Bronchial epithelial cell (primary cell): ENCODE measurements at regions not wholly inside any gene's neighbourhood (a gene's known extent, or its start where the extent isn't known, plus 50 kb on each side); places are given as distances from the start of the nearest gene placed in this dataset.
A peak's percentile ranks its signal among the peaks of the same experiment; 100 is the strongest.

Experiments
- DNase-seq: peaks from one replicate; pipeline ENCODE4 v3.0.0-alpha.2; 2010; ENCODE audit warnings: low read depth
- FAIRE-seq: peaks from 2 replicates; lab custom pipeline; 2011; peaks lifted over from hg19 to GRCh38; lab: Jason Lieb, UNC
- H3K27me3 ChIP-seq: 2 replicates; pipeline ENCODE4 v1.5.1; 2011; ENCODE audit warnings: low read length; ENCODE audit not compliant: control insufficient read depth, insufficient read depth
- H3K36me3 ChIP-seq: 2 replicates; pipeline ENCODE4 v1.5.1; 2011; ENCODE audit warnings: low read length; ENCODE audit not compliant: control insufficient read depth, insufficient read depth
- H3K4me3 ChIP-seq: 2 replicates; pipeline ENCODE4 v1.5.1; 2011; ENCODE audit warnings: mild to moderate bottlenecking, low read depth, low read length, control low read depth
- TF ChIP-seq, protein P1 (sequence below): IDR thresholded peaks from 2 replicates; pipeline ENCODE4 v1.5.1; 2011; ENCODE audit warnings: mild to moderate bottlenecking, moderate library complexity, low read length, control low read depth, inconsistent platforms; ENCODE audit not compliant: insufficient read depth, severe bottlenecking

DNA sequence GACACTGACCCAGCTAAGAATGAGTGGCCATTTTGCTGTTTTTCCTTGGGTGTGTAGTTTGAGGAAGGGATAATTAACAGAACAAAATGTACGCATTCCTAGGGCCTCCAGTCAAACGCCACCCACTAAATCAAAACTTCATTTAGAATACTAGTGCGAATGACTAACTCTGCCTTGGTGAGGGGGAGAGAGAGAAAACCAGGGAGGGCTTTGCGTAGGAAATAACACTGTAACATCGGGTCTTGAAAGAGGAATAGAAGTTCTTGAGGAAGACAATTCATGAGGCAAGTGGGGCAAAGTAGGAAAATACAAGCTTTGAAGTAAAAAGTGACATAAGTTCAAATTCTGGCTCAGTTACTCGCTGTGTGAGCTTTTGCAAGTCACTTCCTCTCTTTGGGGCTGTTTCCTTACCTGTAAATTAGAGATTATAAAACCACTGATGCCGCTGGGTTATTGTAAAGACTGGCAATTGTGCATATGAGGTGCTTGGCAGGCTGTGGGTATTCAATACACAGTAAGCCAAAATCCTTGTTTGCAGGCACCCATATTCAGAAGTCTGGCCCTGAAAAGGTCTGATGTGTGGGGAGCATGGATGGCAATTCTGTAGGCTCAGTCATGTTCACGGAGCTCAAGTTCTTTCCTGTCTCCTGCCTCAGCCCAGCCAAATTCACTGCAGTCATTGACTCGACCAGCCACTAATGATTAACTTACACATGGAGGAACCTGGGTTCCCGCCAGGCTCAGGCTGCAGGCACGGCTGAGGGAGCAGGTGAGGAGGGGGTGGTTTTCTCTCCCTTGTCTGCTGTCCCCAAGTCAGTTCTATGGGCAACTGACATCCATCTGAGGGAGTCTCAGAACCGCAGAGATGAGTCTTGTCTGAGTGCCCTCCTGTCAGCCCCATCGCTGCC lies 140.3 kb upstream of the CSF3R start:
- DNase-seq (no peak), FAIRE-seq (no peak)
- Histone ChIP-seq H3K4me3 (no peak overlapping the region), H3K27me3 (no peaks in the 10 kb centered on the region), H3K36me3 (no peaks in the 10 kb centered on the region)
- TF ChIP-seq, protein P1, sequence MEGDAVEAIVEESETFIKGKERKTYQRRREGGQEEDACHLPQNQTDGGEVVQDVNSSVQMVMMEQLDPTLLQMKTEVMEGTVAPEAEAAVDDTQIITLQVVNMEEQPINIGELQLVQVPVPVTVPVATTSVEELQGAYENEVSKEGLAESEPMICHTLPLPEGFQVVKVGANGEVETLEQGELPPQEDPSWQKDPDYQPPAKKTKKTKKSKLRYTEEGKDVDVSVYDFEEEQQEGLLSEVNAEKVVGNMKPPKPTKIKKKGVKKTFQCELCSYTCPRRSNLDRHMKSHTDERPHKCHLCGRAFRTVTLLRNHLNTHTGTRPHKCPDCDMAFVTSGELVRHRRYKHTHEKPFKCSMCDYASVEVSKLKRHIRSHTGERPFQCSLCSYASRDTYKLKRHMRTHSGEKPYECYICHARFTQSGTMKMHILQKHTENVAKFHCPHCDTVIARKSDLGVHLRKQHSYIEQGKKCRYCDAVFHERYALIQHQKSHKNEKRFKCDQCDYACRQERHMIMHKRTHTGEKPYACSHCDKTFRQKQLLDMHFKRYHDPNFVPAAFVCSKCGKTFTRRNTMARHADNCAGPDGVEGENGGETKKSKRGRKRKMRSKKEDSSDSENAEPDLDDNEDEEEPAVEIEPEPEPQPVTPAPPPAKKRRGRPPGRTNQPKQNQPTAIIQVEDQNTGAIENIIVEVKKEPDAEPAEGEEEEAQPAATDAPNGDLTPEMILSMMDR: no peak

DNA sequence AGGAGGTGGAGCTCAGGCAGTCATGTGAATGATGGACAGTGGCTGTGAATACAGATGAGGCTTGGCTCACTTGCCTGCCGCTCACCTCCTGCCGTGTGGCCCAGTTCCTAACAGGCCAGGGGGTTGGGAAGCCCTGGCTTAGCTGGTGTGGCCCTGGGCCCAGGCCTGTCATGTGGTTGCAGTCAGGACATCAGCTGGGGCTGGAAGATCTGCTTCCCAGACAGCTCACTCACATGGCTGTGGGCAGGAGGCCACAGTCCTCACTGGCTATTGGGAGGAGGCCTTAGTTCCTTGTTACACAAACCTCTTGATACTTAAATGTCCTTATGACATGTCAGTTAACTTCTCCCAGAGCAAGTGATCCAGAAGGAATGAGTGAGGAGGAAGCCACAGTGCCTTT lies 138.8 kb upstream of the CSF3R start:
- Histone ChIP-seq H3K4me3 (no peak overlapping the region), H3K27me3 (no peaks in the 10 kb centered on the region), H3K36me3 (no peaks in the 10 kb centered on the region)
- DNase-seq (no peak), FAIRE-seq (no peak)
- TF ChIP-seq, protein P1: no peak

- DNase-seq: no peak
- H3K36me3 ChIP-seq: no peaks in the 10 kb centered on the region
- TF ChIP-seq, protein P1: no peak
- no peak for FAIRE-seq
- H3K4me3 ChIP-seq: no peak overlapping the region
- H3K27me3 ChIP-seq: no peaks in the 10 kb centered on the region
These were observed 137.4 kb upstream of the CSF3R start for GRCh38 chr1:36620142-36620541.

- TF ChIP-seq, protein P1: no peak
- Histone ChIP-seq H3K4me3 (no peak overlapping the region), H3K27me3 (no peaks in the 10 kb centered on the region), H3K36me3 (no peaks in the 10 kb centered on the region)
- FAIRE-seq: peak; percentile 73
- no peak for DNase-seq
These were observed 132.3 kb upstream of the CSF3R start for GRCh38 chr1:36614991-36615390.

GRCh38 chr1:36614571-36614970 lies 131.9 kb upstream of the CSF3R start:
- TF ChIP-seq, protein P1: no peak
- no peak for FAIRE-seq
- no peak overlapping the region for H3K4me3 ChIP-seq
- no peaks in the 10 kb centered on the region for H3K27me3 ChIP-seq
- DNase-seq: no peak
- no peaks in the 10 kb centered on the region for H3K36me3 ChIP-seq

- Histone ChIP-seq H3K4me3 (no peak overlapping the region), H3K27me3 (no peaks in the 10 kb centered on the region), H3K36me3 (no peaks in the 10 kb centered on the region)
- DNase-seq (no peak), FAIRE-seq (peak; percentile 98)
- TF ChIP-seq, protein P1: no peak
These were observed 131.0 kb upstream of the CSF3R start for GRCh38 chr1:36613721-36614120.
